ENCODE measurements at regions not wholly inside any gene's neighbourhood (a gene's known extent, or its start where the extent isn't known, plus 50 kb on each side); places are given as distances from the start of the nearest gene placed in this dataset.

- Histone ChIP-seq H2AFZ (ENCODE audit: low read length) (no peak overlapping the region), H3K4me3 (replicated peaks in 1 of 4; ENCODE audit: control extremely low read depth in 1 of 4, insufficient read depth in 1 of 4, low read depth in 3 of 4, low read length in 4 of 4) (no peak overlapping the region), H3K4me1 (ENCODE audit: control insufficient read depth, extremely low read depth, insufficient read depth, low read length) (no peaks in the 10 kb centered on the region), H3K36me3 (ENCODE audit: control insufficient read depth, insufficient read depth, low read length) (no peaks in the 10 kb centered on the region), H3K9me3 (ENCODE audit: control insufficient read depth, insufficient read depth, low read depth, low read length) (no peaks in the 10 kb centered on the region), H3K79me2 (ENCODE audit: control insufficient read depth, insufficient read depth, low read length) (no peaks in the 10 kb centered on the region), H3K27ac (ENCODE audit: insufficient read depth, low read length) (no peak overlapping the region), H4K20me1 (ENCODE audit: control insufficient read depth, extremely low read depth, insufficient read depth, low read length) (no peaks in the 10 kb centered on the region), H3K27me3 (ENCODE audit: control insufficient read depth, insufficient read depth, low read length) (no peaks in the 10 kb centered on the region), H3K9ac (ENCODE audit: insufficient read depth, low read length) (no peak overlapping the region), H3K4me2 (ENCODE audit: extremely low read depth, insufficient read depth, low read length) (no peak overlapping the region)
- no peak for DNase-seq (ENCODE audit: low read depth in 2 of 2)
- TF ChIP-seq CTCF (conservative IDR thresholded peaks at IDR 0.05 in 1 of 2, IDR thresholded peaks at IDR 0.05 in 1 of 2; ENCODE audit: low read depth in 1 of 2, low read length in 2 of 2) (no peak), EZH2 (IDR thresholded peaks at IDR 0.05; ENCODE audit: low read length, missing control alignments) (no peak)
Measured at GRCh38 chr7:24504836-24505235, 68.4 kb upstream of the PALS2 start.

- DNase-seq (ENCODE audit: low read depth in 2 of 2) = no peak
- Histone ChIP-seq H2AFZ (ENCODE audit: low read length) (no peak overlapping the region), H3K36me3 (ENCODE audit: control insufficient read depth, insufficient read depth, low read length) (no peaks in the 10 kb centered on the region), H3K4me3 (replicated peaks in 1 of 4; ENCODE audit: control extremely low read depth in 1 of 4, insufficient read depth in 1 of 4, low read depth in 3 of 4, low read length in 4 of 4) (no peak overlapping the region), H3K79me2 (ENCODE audit: control insufficient read depth, insufficient read depth, low read length) (no peaks in the 10 kb centered on the region), H3K4me2 (ENCODE audit: extremely low read depth, insufficient read depth, low read length) (no peak overlapping the region), H4K20me1 (ENCODE audit: control insufficient read depth, extremely low read depth, insufficient read depth, low read length) (no peaks in the 10 kb centered on the region), H3K9me3 (ENCODE audit: control insufficient read depth, insufficient read depth, low read depth, low read length) (no peaks in the 10 kb centered on the region), H3K4me1 (ENCODE audit: control insufficient read depth, extremely low read depth, insufficient read depth, low read length) (no peaks in the 10 kb centered on the region), H3K27me3 (ENCODE audit: control insufficient read depth, insufficient read depth, low read length) (no peaks in the 10 kb centered on the region), H3K27ac (ENCODE audit: insufficient read depth, low read length) (no peak overlapping the region), H3K9ac (ENCODE audit: insufficient read depth, low read length) (no peak overlapping the region)
- TF ChIP-seq EZH2 (IDR thresholded peaks at IDR 0.05; ENCODE audit: low read length, missing control alignments) = no peak
- no peak for TF ChIP-seq CTCF (conservative IDR thresholded peaks at IDR 0.05 in 1 of 2, IDR thresholded peaks at IDR 0.05 in 1 of 2; ENCODE audit: low read depth in 1 of 2, low read length in 2 of 2)
Measured at GRCh38 chr7:24505968-24506367, 67.3 kb upstream of the PALS2 start.

- Histone ChIP-seq H2AFZ (ENCODE audit: low read length) (no peak overlapping the region), H3K79me2 (ENCODE audit: control insufficient read depth, insufficient read depth, low read length) (no peaks in the 10 kb centered on the region), H3K9me3 (ENCODE audit: control insufficient read depth, insufficient read depth, low read depth, low read length) (no peaks in the 10 kb centered on the region), H3K27ac (ENCODE audit: insufficient read depth, low read length) (no peak overlapping the region), H3K27me3 (ENCODE audit: control insufficient read depth, insufficient read depth, low read length) (no peaks in the 10 kb centered on the region), H3K4me1 (ENCODE audit: control insufficient read depth, extremely low read depth, insufficient read depth, low read length) (no peaks in the 10 kb centered on the region), H3K36me3 (ENCODE audit: control insufficient read depth, insufficient read depth, low read length) (no peaks in the 10 kb centered on the region), H4K20me1 (ENCODE audit: control insufficient read depth, extremely low read depth, insufficient read depth, low read length) (no peaks in the 10 kb centered on the region), H3K4me2 (ENCODE audit: extremely low read depth, insufficient read depth, low read length) (no peak overlapping the region), H3K4me3 (replicated peaks in 1 of 4; ENCODE audit: control extremely low read depth in 1 of 4, insufficient read depth in 1 of 4, low read depth in 3 of 4, low read length in 4 of 4) (no peak overlapping the region), H3K9ac (ENCODE audit: insufficient read depth, low read length) (no peak overlapping the region)
- TF ChIP-seq EZH2 (IDR thresholded peaks at IDR 0.05; ENCODE audit: low read length, missing control alignments) (no peak), CTCF (conservative IDR thresholded peaks at IDR 0.05 in 1 of 2, IDR thresholded peaks at IDR 0.05 in 1 of 2; ENCODE audit: low read depth in 1 of 2, low read length in 2 of 2) (no peak)
- DNase-seq (ENCODE audit: low read depth in 2 of 2) = no peak
Measured at GRCh38 chr7:24508316-24508715, 64.9 kb upstream of the PALS2 start.

Data from fibroblast of lung (primary cell).